K562 (cell line): ENCODE measurements at regions not wholly inside any gene's neighbourhood (a gene's known extent, or its start where the extent isn't known, plus 50 kb on each side); places are given as distances from the start of the nearest gene placed in this dataset.

ENCODE experiments used
- DPF2 ChIP-seq: fragments of 450-650 bp; IDR thresholded peaks from 2 replicates; pipeline ENCODE4 v1.6.1; 2016
- E2F1 ChIP-seq: sonication (generic); formaldehyde crosslinking; IDR thresholded peaks from 2 replicates; pipeline ENCODE4 v1.8.1; 2023; ENCODE audit warnings: mild to moderate bottlenecking, missing genetic modification reagents, moderate library complexity
- HOMEZ ChIP-seq: fragments of 250-450 bp; sonication (Bioruptor Pico); IDR thresholded peaks from 2 replicates; pipeline ENCODE4 v1.4.0; 2020; ENCODE audit warnings: mild to moderate bottlenecking, moderate library complexity
- JUNB ChIP-seq: fragments of 450-650 bp; formaldehyde crosslinking; conservative IDR thresholded peaks from 2 replicates; pipeline ENCODE4 v1.4.0; 2020; ENCODE audit warnings: mild to moderate bottlenecking
- PRDM10 ChIP-seq: fragments of 450-650 bp; IDR thresholded peaks from 2 replicates; pipeline ENCODE4 v1.6.1; 2018; ENCODE audit not compliant: partially characterized antibody
- TFAM ChIP-seq: fragments of 250-450 bp; sonication (Bioruptor Pico); conservative IDR thresholded peaks from 2 replicates; pipeline ENCODE4 v1.5.0; 2021; ENCODE audit warnings: mild to moderate bottlenecking, moderate library complexity
- ZBTB2 ChIP-seq: fragments of 450-650 bp; IDR thresholded peaks from 2 replicates; pipeline ENCODE4 v1.6.1; 2016; ENCODE audit warnings: antibody characterized with exemption
- ZFP91 ChIP-seq: sonication (generic); formaldehyde crosslinking; IDR thresholded peaks from 2 replicates; pipeline ENCODE4 v1.8.0; 2022; ENCODE audit warnings: mild to moderate bottlenecking, missing genetic modification reagents
- ZMIZ1 ChIP-seq, 2 experiments: fragments of 150-350 bp in 1 of 2; IDR thresholded peaks; 2 replicates each; pipeline ENCODE4 v1.6.1; 2012 to 2016; ENCODE audit warnings: low read depth in 2 of 2, low read length in 2 of 2, mild to moderate bottlenecking in 1 of 2, moderate library complexity in 1 of 2
- ZNF449 ChIP-seq: fragments of 250-450 bp; sonication (Bioruptor Pico); IDR thresholded peaks from 2 replicates; pipeline ENCODE4 v1.8.0; 2022; ENCODE audit warnings: moderate library complexity, mild to moderate bottlenecking, inconsistent platforms

- TF ChIP-seq ZMIZ1 (IDR thresholded peaks at IDR 0.05; ENCODE audit: low read depth in 2 of 2, low read length in 2 of 2) (no peak), PRDM10 (no peak), DPF2 (no peak), HOMEZ (CRISPR knock-in tag) (no peak), ZBTB2 (no peak), E2F1 (CRISPR knock-in tag) (no peak), TFAM (CRISPR knock-in tag) (no peak), ZNF449 (no peak), ZFP91 (CRISPR knock-in tag) (no peak), JUNB (CRISPR knock-in tag) (no peak)
- TF ChIP-seq, all 486 proteins: peak for 0
These were observed 542.7 kb upstream of the SLITRK5 start (continued) for GRCh38 chr13:87128491-87128890.
